Urothelium cell line (cell line): ENCODE measurements at regions not wholly inside any gene's neighbourhood (a gene's known extent, or its start where the extent isn't known, plus 50 kb on each side); places are given as distances from the start of the nearest gene placed in this dataset.
"Not testable (repeated sequence)": the region's sequence is repeated elsewhere in the genome, so short reads cannot be mapped to it uniquely, and the experiment has no call there.

Experiments
- DNase-seq: peaks from one replicate; pipeline ENCODE4 v3.0.0; 2011; ENCODE audit warnings: low spot score, mixed read lengths
- FAIRE-seq: peaks from 2 replicates; lab custom pipeline; 2011; peaks lifted over from hg19 to GRCh38; lab: Jason Lieb, UNC

DNA sequence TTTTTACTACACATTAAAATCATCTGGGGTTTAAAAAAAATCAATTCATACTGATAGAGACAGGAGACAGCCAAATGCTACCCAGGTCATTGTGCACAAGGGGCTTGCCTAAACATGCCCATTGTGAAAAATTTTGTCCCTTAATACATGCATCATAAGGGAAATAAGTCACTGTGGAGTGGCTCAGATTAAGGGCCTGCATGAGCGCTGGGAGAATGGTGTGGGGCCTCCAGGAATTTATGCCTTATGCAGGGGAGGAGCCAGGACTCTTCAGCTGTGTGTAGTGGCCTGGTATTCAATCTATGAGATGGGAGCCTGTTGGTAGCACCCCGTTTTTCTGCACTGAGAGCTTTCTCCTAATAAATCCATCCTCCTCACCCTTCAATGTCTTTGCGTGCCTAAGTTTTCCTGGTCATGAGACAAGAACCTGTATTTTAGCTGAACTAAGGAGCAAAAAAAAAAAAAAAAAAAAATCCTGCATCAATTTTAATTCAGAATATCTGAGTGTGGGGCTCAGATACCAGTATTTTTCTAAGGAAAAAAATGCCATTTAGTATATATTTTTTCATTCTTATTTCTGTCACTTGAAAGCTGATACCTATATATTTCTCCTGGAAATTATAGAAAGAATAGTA lies 997.6 kb upstream of the ATXN8OS start:
- DNase-seq (no peak), FAIRE-seq (no peak)

DNA sequence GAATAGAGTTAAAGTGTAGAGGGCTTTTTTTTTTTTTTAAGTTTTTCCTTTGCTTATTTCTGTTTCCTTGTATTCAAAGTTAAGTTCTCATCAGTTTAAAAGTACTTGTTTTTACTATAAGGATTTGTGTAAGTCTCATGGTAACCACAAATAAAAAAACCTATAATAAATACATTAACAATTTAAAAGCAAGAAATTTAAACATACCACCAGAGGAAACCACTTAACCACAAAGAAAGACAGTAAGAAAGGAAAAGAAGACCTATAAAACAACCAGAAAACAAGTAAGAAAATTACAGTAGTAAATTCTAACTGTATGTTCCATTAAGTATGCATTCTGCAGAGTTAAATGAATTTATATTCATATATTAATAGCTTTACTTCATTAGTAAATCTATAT lies 999.1 kb upstream of the ATXN8OS start:
- FAIRE-seq (no peak), DNase-seq (no peak)

DNA sequence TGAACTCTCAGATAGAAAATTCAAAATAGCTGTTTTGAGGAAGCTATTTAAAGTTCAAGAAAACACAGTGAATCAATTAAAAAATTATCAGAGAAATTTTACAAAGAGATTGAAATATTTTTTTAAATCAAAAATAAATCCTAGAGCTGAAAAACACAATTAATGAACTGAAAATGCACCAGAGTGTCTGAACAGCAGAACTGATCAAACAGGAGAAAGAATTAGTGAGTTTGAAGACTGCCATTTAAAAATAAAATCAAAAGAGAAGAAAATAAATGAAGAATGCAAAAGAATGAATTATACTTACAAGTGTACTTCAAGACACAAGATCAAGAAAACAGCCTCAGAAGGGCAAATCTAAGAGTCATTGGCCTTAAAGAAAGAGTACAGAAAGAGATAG lies 1000.2 kb upstream of the ATXN8OS start:
- FAIRE-seq: no peak
- DNase-seq: no peak

DNA sequence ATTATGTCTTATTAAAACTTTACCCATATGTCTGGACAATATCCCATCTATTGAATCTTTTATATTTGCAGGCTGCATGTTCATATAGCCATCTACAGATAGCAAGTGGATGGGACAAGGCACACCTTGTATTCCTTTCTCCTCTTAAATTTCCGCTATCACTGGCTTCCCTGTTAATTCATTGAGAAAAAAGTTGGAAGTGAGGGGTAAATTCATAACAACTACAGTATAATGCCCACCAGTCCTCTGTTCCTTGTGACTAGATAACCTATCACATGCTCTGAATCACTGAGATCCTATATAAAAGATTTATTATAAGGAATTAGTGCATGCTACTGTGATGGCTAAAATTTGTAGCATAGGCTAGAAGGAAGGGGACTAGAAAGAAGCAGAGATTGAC lies 1005.8 kb upstream of the ATXN8OS start:
- no peak for FAIRE-seq
- DNase-seq: no peak

DNA sequence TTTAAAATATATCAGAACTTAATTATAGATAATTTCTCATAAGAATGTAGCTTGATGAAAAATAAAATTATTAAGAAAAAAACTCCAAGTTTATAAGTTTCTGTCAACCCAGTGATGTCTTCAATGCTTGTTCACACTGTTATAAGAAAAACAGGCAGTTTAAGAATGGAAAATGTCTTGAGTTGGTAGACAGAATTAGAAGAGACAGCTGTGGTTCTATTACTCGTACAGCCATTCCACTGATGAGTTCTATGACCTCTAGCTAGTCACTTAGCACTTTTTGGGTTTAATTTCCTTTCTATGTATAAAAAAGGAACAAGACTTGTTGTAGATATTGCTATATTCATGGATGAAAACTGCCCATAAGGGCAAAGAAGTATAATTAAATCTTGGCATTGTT lies 1013.1 kb upstream of the ATXN8OS start:
- FAIRE-seq (no peak), DNase-seq (no peak)

DNA sequence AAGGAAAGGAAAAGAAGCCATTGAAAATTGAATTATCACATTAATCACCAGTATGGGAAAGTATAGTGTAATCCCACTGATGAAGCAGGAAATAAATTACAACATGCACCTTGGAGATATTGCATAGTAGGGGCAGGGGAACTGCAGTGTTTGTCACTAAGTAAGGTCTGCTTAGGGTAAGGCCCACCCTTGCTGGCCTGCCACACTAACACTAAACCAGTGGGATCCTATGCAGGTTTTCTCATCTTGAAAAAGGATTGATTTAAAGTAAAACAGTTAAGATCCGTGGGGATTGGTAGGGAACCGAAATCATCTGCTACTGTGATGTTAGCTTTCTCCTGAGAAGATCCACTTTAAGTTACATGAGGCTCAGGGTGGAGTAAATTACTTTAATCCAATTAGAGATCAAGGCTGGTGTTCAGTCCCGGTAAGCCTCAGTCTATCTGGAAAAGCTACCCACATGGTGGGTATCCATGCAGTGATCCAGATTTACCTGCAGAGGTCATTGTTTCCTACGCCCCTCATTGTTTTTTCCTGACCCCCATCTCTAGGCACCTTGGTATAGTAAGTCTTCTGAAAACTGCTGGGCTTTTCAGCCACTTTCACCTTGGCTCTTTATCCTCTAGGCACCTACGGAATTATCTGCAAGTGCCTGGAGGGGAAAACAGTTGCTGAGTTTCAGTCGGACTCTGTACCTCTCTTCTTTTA lies 1014.9 kb upstream of the ATXN8OS start:
- DNase-seq (no peak), FAIRE-seq (no peak)

DNA sequence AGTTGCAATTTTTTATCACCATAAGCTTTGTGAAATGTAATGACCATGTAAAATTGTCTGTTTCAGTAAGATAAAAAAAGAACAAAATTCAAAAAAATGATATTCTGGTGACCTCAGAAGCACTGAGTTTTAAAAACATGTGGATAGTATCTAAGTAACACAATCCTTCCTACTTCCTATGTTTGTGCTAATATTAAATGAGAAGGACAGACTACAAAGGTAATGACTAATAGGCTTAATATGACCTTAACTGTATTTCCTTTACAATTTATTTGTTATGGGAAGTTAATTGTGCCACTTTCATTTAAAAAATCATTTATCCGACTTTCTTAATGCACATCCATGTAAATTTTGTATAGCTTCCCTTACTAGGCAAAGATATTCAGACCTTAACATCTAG lies 1030.4 kb upstream of the ATXN8OS start:
- DNase-seq: no peak
- FAIRE-seq: no peak

DNA sequence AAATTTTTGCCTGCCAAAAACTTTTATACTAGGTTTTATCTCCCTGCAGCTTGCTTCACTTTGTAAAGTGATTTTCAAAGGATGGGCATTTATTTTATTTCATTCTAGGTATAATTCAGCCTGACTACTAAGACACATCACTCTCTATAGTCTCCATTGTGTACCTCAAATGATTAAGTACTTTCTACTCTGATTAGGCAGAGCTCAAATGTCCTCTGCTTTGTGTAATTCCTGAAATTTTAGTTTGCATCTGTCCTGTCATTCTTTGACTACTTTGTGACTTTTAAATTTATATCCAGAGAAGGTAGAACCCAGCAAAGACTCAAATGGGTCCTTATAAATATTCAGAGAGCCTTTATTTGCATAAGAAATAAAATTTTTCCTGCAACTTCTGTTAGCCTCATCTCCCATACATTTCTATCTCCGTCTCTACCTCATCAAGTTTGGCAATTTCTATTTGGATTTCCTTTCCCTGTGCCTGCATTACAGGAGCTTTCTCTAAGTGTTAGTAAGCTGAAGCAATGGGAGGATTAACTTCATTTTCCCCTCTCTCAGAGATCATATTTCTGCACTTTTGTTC lies 1038.0 kb upstream of the ATXN8OS start:
- no peak for DNase-seq
- no peak for FAIRE-seq

DNA sequence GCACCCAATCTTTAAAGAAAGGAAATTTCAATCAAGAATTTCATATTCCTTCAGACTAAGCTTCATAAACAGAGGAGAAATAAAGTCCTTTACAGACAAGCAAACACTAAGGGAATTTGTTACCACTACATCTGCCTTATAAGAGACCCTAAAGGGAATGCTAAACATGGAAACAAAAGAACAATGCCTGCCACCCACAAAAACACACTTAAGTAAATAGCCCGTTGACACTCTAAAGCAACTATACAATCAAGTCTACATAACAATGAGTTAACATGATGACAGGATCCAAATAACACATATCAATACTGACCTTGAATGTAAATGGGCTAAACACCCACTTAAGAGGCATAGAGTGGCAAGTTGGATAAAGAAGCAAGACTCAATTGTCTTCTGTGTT lies 1056.9 kb upstream of the ATXN8OS start:
- DNase-seq (no peak), FAIRE-seq (no peak)

DNA sequence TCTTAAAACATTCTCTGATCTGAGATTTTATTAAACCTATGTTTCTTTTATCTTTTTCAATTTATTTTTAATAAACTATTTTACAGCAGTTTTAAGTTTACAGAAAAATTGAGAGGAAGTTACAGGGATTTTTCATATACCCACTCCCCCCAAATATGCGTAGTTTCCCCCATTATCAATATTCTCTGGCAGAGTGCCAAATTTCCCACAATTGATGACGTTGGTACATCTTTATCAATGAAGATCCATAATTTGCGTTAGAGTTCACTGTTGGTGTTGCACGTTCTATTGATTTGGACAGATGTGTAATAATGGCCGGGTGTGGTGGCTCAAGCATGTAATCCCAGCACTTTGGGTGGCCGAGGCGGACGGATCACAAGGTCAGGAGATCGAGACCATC lies 1063.0 kb upstream of the ATXN8OS start:
- no peak for FAIRE-seq
- DNase-seq: no peak

DNA sequence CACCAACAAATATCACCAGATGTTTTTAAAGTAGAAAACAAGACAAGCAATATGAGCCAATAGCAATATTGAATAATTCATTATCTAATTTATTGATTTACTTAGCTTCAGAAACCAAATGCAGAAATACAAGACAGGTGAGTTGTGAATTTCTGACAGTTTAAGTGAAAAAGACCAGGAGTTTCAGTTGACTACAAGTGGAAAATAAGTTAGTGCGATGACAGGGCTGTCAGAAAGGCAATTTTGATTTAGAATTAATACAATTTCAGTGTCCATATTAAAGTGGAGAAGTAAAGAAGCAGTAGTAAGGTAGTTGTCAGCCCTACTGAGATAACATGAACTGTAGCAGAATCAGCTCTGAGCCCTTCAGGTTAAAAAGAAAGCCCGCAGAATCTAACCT lies 1066.7 kb upstream of the ATXN8OS start:
- DNase-seq (no peak), FAIRE-seq (no peak)

DNA sequence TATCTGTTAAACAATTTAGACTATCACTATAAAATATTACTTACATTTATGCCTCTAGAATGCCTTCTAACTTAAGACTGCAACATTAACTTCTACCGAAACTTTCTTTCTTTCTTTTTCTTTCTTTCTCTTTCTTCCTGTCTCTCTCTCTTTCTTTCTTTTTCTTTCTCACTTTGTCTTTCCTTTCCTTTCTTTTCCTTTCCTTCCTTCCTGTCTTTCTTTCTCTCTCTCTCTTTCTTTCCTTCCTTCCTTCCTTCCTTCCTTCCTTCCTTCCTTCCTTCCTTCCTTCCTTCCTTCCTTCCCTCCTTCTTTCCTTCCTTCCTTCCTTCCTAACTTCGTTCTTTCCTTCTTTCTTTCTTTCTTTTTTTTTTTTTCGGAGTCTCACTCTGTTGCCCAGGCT lies 1071.9 kb upstream of the ATXN8OS start:
- FAIRE-seq (no peak), DNase-seq (no peak)

DNA sequence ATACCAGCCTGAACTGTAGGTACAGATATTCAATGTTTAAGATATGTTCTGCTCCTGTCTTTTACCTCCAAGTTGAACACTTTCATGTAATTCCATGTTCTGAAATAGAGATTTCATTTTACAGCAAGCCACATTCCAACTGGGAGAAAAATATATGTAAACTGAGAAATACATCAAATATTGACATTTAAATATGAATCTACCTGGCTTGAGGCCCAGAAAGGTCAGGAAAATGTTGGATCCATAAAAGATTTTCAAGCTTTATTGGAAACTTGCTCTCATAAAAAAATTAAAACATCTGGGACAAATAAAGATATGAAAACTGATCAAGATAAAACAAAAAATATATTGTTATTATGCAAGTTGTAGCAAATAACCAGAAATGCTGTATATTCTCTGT lies 1078.7 kb upstream of the ATXN8OS start:
- no peak for DNase-seq
- no peak for FAIRE-seq

DNA sequence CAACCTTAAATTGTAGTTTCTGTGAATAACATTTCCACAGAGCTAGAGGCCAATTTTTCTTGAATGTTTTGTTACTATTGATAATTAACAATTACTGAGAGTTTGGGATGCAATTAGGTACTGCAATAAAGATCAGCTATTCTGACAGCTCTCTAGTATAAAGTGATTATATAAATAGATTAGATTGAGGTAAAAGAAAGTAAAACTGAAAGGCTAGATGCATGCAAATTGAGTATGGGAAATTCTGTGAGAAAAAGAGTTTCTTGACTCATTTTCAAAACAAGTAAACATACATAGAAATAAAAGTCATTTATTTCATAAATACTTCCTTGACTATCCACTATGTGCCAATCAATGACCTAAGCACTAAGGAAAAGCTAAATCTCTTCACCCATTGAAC lies 1087.5 kb upstream of the ATXN8OS start:
- DNase-seq: no peak
- FAIRE-seq: no peak

DNA sequence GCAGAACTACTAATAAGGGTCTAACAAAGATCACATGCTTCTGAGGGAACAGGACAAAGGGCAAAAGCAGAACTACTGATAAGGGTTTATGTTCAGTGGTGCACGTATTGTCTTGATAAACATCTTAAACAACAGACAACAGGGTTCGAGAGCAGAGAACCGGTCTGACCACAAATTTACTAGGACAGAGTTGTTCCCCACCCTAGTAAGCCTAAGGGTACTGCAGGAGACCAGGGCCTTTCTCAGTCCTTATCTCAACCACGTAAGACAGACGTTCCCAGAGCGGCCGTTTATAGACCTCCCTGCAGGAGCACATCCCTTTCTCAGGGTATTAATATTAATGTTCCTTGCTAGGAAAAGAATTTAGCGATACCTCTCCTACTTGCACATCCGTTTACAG lies 1089.5 kb upstream of the ATXN8OS start:
- FAIRE-seq, DNase-seq: not testable (repeated sequence)

DNA sequence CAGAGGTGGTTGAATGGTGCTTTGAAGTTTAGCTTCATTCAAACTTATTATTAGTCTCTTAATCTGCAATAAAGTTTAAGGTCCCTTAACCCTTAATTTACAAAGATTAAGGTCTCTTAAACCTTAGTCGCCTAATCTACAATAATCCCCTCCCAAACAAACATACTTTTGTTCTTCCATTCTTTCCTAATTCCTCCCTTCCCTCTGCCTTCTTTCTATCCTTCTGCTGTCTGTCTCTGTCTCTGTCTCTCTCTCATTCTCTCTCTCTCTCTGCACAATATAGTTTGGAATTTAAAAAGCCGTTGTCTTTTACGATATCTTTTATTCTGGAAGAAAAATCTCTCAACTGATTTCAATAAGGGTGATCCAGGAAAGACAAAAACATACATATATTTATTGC lies 1096.8 kb upstream of the ATXN8OS start:
- no peak for FAIRE-seq

DNA sequence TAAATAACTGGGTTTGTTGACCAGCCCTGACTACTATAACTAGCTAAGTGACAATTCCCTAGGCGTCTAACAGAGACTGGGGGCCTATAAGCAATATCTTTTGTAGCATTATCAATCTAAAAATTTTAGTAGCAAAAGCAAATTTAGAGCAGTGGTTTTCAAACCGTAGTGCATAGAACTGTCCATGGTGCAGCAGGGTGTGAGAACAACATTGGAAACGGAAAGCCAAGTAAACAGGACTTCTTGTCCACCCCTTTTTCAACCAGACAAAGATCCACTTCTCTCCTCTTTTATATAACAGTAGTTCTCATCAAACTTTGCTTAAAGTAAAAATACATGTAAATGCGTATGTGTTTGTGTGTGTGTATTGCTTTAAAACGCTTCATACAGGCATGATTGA lies 1099.1 kb upstream of the ATXN8OS start:
- FAIRE-seq (no peak), DNase-seq (no peak)

More for the DNA sequence above, 1096.8 kb upstream of the ATXN8OS start:
- no peak for DNase-seq

DNA sequence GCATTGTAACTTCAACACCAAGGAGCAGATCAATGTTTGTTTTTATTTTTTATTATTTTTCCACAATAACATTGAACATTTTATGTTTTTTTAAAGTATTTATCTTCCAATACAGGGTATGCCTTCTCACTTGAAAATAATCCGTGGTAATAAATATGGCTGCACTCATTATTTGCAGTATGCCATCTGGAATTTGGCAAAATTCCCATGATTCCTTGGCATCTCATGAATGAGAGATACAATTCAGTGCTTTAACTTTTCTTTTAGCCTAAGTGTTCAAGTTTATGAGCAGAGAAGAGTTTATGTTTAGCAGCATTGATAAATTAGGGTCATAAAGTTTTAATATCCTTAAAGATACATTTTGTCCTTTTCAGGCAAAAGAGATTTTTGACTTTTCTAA lies 1109.6 kb upstream of the ATXN8OS start:
- no peak for FAIRE-seq
- no peak for DNase-seq

DNA sequence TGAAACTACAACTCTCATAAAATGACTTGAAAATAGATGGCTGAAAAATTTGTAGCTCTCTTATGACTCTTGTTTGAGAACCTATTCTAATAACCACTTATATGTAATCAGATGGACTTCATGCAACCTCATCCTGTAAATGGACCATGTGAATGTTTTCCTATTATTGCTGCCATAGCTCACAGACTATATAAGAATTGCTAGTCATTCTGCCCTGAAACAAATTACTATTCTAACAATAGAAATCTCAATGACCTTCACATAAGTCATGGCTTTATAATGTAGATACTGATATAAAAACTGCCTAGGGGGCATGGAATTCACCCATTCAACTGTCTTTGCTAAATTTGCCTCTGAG lies 1111.0 kb upstream of the ATXN8OS start:
- DNase-seq (no peak), FAIRE-seq (no peak)

DNA sequence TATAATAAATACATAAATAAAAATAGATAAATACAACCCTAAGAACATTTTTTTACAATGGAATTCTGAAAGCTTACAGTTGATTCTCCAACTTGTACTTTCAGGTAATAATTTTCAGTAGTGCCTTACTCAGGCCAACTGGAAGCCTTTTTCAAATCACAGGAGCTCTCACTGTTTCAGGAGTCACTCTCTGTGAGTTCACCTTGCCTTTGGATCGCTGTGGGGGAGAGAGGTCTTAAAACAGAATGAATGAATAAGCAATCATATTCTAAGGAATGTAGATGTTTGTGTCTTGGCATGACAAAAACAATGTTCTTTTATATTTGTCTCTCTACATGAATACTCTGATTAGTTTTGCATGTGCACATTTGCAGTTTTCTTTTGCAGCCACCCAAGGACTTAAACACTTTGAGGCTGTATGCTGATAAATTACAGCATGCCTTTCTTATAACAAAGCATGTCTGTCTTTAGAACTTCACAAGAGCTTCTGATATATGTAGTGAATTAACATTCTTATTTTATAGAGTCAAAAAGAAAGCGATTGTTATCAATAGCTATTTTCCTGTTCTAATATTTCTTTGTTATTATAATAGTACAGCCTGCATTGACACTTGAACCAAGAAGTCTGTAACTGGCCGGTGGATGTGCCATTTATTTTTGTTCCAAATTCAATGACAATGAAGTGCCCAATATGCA lies 1111.5 kb upstream of the ATXN8OS start:
- FAIRE-seq (no peak), DNase-seq (no peak)

DNA sequence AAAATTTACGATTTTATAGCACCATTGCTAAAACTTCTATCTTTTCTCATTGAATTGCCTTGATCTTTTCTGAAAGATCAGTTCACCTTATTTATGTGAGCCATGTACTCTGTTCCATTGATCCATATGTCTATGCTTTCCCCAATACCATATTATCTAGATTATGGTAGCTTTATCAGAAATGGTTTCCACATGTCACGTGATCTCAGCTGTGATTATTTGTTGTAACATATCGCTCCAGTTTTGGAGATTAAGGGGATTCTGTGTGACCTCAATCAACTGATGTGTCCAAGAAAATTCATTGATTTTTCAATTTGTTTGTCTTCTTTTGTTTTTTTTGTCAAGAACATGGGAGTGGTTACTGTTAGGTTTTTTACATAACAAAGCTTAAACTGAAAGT lies 1114.5 kb upstream of the ATXN8OS start:
- FAIRE-seq (no peak), DNase-seq (no peak)

DNA sequence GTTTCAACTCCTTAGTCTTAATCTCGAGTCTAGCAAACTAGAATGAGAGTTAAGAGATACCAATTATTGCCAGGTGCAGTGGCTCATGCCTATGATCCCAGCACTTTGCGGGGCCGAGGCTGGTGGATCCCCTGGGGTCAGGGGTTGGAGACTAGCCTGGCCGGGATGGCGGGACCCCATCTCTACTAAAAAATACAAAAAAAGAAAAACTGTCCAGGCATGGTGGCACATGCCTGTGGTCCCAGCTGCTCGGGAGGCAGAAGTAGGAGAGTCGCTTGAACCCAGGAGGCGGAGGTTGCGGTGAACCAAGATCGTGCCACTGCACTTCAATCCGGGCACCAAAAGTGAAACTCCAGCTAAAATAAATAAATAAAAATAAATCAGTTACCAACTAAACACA lies 1119.5 kb upstream of the ATXN8OS start:
- FAIRE-seq (no peak), DNase-seq (no peak)
